HG02885 (cell line): ENCODE measurements at regions not wholly inside any gene's neighbourhood (a gene's known extent, or its start where the extent isn't known, plus 50 kb on each side); places are given as distances from the start of the nearest gene placed in this dataset.
A peak's percentile ranks its signal among the peaks of the same experiment; 100 is the strongest.
"Not testable (repeated sequence)": the region's sequence is repeated elsewhere in the genome, so short reads cannot be mapped to it uniquely, and the experiment has no call there.

Experiments used
- ATAC-seq: cut with Tn5 transposase; IDR thresholded peaks from one replicate; pipeline ENCODE4 v1.9.1; 2021; ENCODE audit warnings: mild to moderate bottlenecking; ENCODE audit not compliant: unreplicated experiment, poor library complexity

DNA sequence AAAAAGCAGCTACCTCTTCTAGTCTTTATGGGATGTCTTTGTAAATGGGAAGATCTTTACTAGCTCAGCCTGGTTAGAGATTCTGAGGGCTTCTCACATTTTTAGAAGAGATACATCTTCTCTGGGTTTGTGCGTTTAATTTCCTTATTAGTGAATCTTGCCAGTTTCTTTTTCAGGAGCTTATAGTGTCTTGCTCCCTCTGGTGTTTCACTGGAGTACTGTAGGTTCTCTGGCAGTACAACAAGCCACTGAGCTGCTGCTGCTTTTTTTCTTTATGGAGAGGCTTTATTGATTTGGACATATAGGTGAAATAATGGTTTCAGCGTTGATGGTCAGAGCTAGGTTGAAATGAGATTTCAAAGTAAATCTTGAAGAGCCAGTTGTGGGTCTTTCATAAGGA, 82.9 kb downstream of the LAS1L start:
- peak; percentile 94 for ATAC-seq

DNA sequence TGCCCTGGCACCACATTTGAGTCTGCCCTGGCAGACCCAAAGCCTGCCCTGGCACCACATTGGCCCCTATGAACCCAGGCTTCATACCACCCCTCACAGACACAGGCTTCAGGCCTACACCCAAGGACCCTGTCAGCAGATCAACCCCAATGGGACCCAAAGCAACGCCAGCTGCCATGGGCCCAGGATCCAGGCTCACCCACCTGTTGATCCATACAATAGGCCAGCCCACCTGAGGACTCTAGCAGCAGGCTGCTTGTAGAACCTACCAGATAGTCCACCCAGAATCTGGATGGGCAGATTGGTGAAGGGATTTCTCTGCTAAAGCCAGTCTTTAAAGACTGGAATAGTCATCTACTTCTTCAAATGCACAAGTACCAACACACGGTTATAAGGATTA, 114.4 kb downstream of the LAS1L start:
- ATAC-seq: no peak

DNA sequence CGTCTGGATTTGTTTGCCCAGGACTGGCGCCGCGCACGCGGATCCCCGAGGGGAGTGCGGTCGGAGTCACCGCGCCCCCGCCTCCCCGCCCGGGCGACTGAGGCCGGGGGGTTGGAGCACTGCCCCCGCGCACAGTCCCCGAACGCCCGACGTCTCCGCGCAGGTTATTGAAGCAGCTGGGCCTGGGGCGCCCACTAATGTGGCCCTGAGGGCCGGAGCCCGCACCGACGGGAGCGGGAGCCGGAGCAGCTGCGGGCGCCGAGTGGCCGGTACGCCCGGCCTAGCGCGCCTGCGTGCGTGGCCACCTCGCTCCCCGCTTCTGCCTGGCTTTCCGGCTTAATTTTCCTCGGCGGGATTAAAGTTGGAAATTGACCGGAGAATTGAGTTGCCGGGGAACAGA, 126.9 kb downstream of the LAS1L start:
- ATAC-seq: not testable (repeated sequence)

DNA sequence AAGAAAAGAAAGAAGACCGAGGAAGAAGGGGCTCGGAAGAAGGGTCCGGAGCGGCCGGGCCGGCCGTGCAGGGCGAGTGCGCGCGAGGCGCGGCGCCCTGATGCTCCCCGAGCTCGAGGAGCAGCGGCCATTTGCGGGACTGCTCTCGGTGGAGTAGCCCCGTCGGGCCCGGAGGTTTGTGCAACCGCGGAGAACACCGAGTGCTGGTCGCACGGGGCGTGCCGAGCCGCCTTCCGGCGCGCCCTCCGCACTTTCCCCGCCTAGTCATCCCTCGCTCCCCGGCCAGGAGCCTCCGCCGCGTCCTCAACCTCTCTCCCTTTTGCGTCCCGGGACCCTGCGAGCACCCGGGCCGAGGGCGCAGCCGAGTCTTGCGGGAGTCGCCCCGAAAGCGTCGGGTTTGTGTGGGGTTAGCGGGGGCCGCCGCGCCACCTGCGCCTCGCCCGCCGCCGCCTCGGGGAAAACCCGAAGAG, 127.4 kb downstream of the LAS1L start:
- ATAC-seq: no peak

DNA sequence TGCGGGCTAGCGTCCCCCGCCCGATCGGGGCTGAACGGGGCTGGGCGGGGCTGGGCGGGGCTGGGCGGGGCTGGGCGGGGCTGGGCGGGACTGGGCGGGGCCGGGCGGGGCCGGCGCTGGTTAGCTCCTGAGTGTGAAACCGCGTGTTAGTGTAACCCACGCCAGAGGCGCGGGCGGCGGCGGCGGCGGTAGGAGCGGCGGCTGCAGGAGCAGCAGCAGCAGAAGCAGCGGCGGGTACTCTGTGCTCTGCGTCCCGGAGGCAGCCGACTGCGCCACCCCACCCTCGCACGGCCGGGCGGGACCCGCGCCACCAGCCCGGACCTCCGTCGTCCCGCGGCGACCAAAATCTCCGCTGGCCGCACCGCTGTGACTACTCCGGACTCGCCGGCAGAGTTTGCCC, 128.1 kb downstream of the LAS1L start:
- ATAC-seq: no peak

DNA sequence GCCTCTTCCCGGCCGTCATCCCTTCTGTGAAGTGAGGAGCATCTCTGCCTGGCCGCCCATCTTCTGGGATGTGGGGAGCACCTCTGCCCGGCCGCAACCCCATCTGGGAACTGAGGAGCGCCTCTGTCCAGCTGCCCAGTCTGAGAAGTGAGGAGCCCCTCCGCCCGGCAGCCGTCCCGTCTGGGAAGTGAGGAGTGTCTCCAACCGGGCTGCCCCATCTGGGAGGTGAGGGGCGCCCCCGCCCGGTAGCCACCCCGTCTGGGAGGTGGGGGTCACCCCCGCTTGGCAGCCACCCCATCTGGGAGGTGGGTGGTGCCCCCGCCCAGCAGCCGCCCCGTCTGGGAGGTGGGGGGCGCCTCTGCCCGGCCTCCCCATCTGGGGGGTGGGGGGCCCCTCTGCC, 142.3 kb downstream of the LAS1L start:
- ATAC-seq: no peak

DNA sequence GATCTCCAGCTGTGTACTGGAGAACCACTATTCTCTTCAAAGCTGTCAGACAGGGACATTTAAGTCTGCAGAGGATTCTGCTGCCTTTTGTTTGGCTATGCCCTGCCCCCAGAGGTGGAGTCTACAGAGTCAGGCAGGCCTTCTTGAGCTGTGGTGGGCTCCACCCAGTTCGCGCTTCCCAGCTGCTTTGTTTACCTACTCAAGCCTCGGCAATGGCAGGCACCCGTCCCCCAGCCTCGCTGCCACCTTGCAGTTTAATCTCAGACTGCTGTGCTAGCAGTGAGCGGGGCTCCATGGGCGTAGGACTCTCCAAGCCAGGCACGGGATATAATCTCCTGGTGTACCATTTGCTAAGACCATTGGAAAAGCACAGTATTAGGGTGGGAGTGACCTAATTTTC, 145.5 kb downstream of the LAS1L start:
- ATAC-seq: not testable (repeated sequence)
